ENCODE measurements at regions not wholly inside any gene's neighbourhood (a gene's known extent, or its start where the extent isn't known, plus 50 kb on each side); places are given as distances from the start of the nearest gene placed in this dataset.

DNA sequence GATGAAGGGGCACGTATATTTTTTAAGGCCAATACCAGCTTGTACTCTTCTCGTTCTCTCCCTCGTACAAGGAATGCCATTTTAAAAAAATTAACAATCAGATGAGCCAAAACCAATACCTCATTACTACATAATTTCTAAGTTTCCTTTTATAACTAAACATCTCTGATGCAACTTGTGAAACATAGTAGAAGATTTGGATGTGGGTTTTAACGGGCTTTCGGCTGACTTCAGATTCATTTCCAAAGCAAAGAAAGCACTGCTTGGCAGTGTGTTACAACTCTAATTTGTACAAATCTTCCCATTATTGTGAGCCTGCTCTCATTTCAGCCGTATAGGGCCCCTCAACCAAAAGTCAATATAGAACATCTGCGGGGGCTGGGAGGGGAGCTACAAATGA is 99.1 kb upstream of the TMCC3 start:
- TF ChIP-seq REST (IDR thresholded peaks at IDR 0.05; ENCODE audit: low read depth) (no peak), SIN3A (IDR thresholded peaks at IDR 0.05; ENCODE audit: low read depth) (no peak), POLR2A (IDR thresholded peaks at IDR 0.05; ENCODE audit: borderline replicate concordance, extremely low read depth, insufficient read depth, insufficient read length) (no peak), TCF7L2 (IDR thresholded peaks at IDR 0.05; ENCODE audit: borderline replicate concordance, extremely low read depth, insufficient read depth, insufficient read length) (no peak), ELF1 (IDR thresholded peaks at IDR 0.05; ENCODE audit: borderline replicate concordance, low read depth) (no peak), EZH2 (IDR thresholded peaks at IDR 0.05) (no peak), FOSL1 (IDR thresholded peaks at IDR 0.05; ENCODE audit: low read depth) (no peak), YY1 (IDR thresholded peaks at IDR 0.05; ENCODE audit: extremely low read depth, insufficient replicate concordance, low read depth, low read length) (no peak), POLR2AphosphoS5 (IDR thresholded peaks at IDR 0.05; ENCODE audit: low read depth, low read length) (no peak), JUND (IDR thresholded peaks at IDR 0.05) (no peak), SRF (IDR thresholded peaks at IDR 0.05; ENCODE audit: low read depth) (no peak)
- TF ChIP-seq, protein P1, sequence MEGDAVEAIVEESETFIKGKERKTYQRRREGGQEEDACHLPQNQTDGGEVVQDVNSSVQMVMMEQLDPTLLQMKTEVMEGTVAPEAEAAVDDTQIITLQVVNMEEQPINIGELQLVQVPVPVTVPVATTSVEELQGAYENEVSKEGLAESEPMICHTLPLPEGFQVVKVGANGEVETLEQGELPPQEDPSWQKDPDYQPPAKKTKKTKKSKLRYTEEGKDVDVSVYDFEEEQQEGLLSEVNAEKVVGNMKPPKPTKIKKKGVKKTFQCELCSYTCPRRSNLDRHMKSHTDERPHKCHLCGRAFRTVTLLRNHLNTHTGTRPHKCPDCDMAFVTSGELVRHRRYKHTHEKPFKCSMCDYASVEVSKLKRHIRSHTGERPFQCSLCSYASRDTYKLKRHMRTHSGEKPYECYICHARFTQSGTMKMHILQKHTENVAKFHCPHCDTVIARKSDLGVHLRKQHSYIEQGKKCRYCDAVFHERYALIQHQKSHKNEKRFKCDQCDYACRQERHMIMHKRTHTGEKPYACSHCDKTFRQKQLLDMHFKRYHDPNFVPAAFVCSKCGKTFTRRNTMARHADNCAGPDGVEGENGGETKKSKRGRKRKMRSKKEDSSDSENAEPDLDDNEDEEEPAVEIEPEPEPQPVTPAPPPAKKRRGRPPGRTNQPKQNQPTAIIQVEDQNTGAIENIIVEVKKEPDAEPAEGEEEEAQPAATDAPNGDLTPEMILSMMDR (IDR thresholded peaks at IDR 0.05 in 2 of 3, conservative IDR thresholded peaks at IDR 0.05 in 1 of 3; ENCODE audit: borderline replicate concordance in 1 of 3, insufficient read depth in 1 of 3, low read depth in 2 of 3, low read length in 2 of 3): no peak
- TF ChIP-seq, protein P2, sequence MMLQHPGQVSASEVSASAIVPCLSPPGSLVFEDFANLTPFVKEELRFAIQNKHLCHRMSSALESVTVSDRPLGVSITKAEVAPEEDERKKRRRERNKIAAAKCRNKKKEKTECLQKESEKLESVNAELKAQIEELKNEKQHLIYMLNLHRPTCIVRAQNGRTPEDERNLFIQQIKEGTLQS (IDR thresholded peaks at IDR 0.05): no peak

All from HCT116 (cell line).